HepG2 (cell line): ENCODE measurements at regions not wholly inside any gene's neighbourhood (a gene's known extent, or its start where the extent isn't known, plus 50 kb on each side); places are given as distances from the start of the nearest gene placed in this dataset.

Experiments
- BCL6 ChIP-seq: IDR thresholded peaks from 2 replicates; pipeline ENCODE4 v1.6.1; 2016; ENCODE audit warnings: missing genetic modification reagents, missing compliant biosample characterization
- CBFB ChIP-seq: sonication (generic); formaldehyde crosslinking; IDR thresholded peaks from 2 replicates; pipeline ENCODE4 v1.4.0; 2020; ENCODE audit warnings: missing genetic modification reagents
- ELF4 ChIP-seq: sonication (generic); formaldehyde crosslinking; IDR thresholded peaks from 2 replicates; pipeline ENCODE4 v1.5.0; 2020; ENCODE audit warnings: missing genetic modification reagents, mild to moderate bottlenecking, moderate library complexity, borderline replicate concordance
- ETV6 ChIP-seq: sonication (generic); formaldehyde crosslinking; conservative IDR thresholded peaks from 2 replicates; pipeline ENCODE4 v1.4.0; 2020; ENCODE audit warnings: missing genetic modification reagents
- FOXJ3 ChIP-seq: sonication (generic); formaldehyde crosslinking; IDR thresholded peaks from 2 replicates; pipeline ENCODE4 v1.4.0; 2020; ENCODE audit warnings: missing genetic modification reagents, mild to moderate bottlenecking, borderline replicate concordance
- MXD4 ChIP-seq: IDR thresholded peaks from 2 replicates; pipeline ENCODE4 v1.6.1; 2016; ENCODE audit warnings: mild to moderate bottlenecking, missing biosample characterization, missing genetic modification reagents
- NAIF1 ChIP-seq: sonication (generic); formaldehyde crosslinking; IDR thresholded peaks from 2 replicates; pipeline ENCODE4 v1.5.0; 2020; ENCODE audit warnings: mild to moderate bottlenecking, missing genetic modification reagents, borderline replicate concordance
- RFX3 ChIP-seq: IDR thresholded peaks from 2 replicates; pipeline ENCODE4 v1.6.1; 2016; ENCODE audit warnings: missing biosample characterization, missing genetic modification reagents
- RFXAP ChIP-seq: sonication (generic); formaldehyde crosslinking; IDR thresholded peaks from 2 replicates; pipeline ENCODE4 v1.4.0; 2020; ENCODE audit warnings: missing genetic modification reagents, borderline replicate concordance
- SALL1 ChIP-seq: sonication (generic); formaldehyde crosslinking; IDR thresholded peaks from 2 replicates; pipeline ENCODE4 v1.8.0; 2022; ENCODE audit warnings: mild to moderate bottlenecking, missing genetic modification reagents
- SIN3B ChIP-seq: fragments of 150-350 bp; IDR thresholded peaks from 2 replicates; pipeline ENCODE4 v1.6.1; 2014; ENCODE audit warnings: low read length
- SMARCC2 ChIP-seq: fragments of 450-650 bp; IDR thresholded peaks from 2 replicates; pipeline ENCODE4 v1.6.1; 2017; ENCODE audit warnings: antibody characterized with exemption, mild to moderate bottlenecking
- SMC3 ChIP-seq: IDR thresholded peaks from 2 replicates; pipeline ENCODE4 v1.6.1; 2011; ENCODE audit warnings: low read length, improper control_type of control experiment
- SPEN ChIP-seq: sonication (generic); formaldehyde crosslinking; IDR thresholded peaks from 2 replicates; pipeline ENCODE4 v1.5.1; 2020; ENCODE audit warnings: low read depth, mild to moderate bottlenecking, missing genetic modification reagents
- TEAD2 ChIP-seq: sonication (generic); formaldehyde crosslinking; IDR thresholded peaks from 2 replicates; pipeline ENCODE4 v1.9.0; 2021; ENCODE audit warnings: missing genetic modification reagents
- TOE1 ChIP-seq: sonication (generic); formaldehyde crosslinking; IDR thresholded peaks from 2 replicates; pipeline ENCODE4 v1.4.0; 2020; ENCODE audit warnings: mild to moderate bottlenecking, missing genetic modification reagents
- ZKSCAN1 ChIP-seq: fragments of 150-350 bp; IDR thresholded peaks from 2 replicates; pipeline ENCODE4 v1.6.1; 2014; ENCODE audit warnings: low read length
- ZMYM4 ChIP-seq: sonication (generic); formaldehyde crosslinking; IDR thresholded peaks from 2 replicates; pipeline ENCODE4 v1.8.1; 2023; ENCODE audit warnings: mild to moderate bottlenecking, missing genetic modification reagents
- ZNF264 ChIP-seq: sonication (generic); formaldehyde crosslinking; IDR thresholded peaks from 2 replicates; pipeline ENCODE4 v1.4.0; 2020; ENCODE audit warnings: missing genetic modification reagents
- ZNF33A ChIP-seq: sonication (generic); formaldehyde crosslinking; IDR thresholded peaks from 2 replicates; pipeline ENCODE4 v1.5.1; 2020; ENCODE audit warnings: missing genetic modification reagents, mild to moderate bottlenecking, moderate library complexity, borderline replicate concordance
- ZNF446 ChIP-seq: sonication (generic); formaldehyde crosslinking; IDR thresholded peaks from 2 replicates; pipeline ENCODE4 v1.5.0; 2020; ENCODE audit warnings: mild to moderate bottlenecking, missing genetic modification reagents
- ZNF501 ChIP-seq: sonication (generic); formaldehyde crosslinking; IDR thresholded peaks from 2 replicates; pipeline ENCODE4 v1.5.1; 2020; ENCODE audit warnings: mild to moderate bottlenecking, moderate library complexity, missing genetic modification reagents
- ZNF7 ChIP-seq: IDR thresholded peaks from 2 replicates; pipeline ENCODE4 v1.6.1; 2016; ENCODE audit warnings: missing biosample characterization, missing genetic modification reagents
- ZNF777 ChIP-seq: sonication (generic); formaldehyde crosslinking; IDR thresholded peaks from 2 replicates; pipeline ENCODE4 v1.4.0; 2020; ENCODE audit warnings: missing genetic modification reagents
- ZSCAN12 ChIP-seq: sonication (generic); formaldehyde crosslinking; IDR thresholded peaks from 2 replicates; pipeline ENCODE4 v1.9.0; 2021; ENCODE audit warnings: mild to moderate bottlenecking, missing genetic modification reagents
- ZSCAN9 ChIP-seq: IDR thresholded peaks from 2 replicates; pipeline ENCODE4 v1.6.1; 2016; ENCODE audit warnings: borderline replicate concordance
- TF ChIP-seq, protein P1 (sequence below): sonication (generic); formaldehyde crosslinking; IDR thresholded peaks from 2 replicates; pipeline ENCODE4 v1.4.0; 2020; ENCODE audit warnings: missing genetic modification reagents, borderline replicate concordance
- TF ChIP-seq, protein P2 (sequence below): sonication (generic); formaldehyde crosslinking; IDR thresholded peaks from 2 replicates; pipeline ENCODE4 v1.4.0; 2020; ENCODE audit warnings: low read depth, mild to moderate bottlenecking, missing genetic modification reagents
- TF ChIP-seq, protein P3 (sequence below): sonication (generic); formaldehyde crosslinking; IDR thresholded peaks from 2 replicates; pipeline ENCODE4 v1.4.0; 2020; ENCODE audit warnings: missing genetic modification reagents

DNA sequence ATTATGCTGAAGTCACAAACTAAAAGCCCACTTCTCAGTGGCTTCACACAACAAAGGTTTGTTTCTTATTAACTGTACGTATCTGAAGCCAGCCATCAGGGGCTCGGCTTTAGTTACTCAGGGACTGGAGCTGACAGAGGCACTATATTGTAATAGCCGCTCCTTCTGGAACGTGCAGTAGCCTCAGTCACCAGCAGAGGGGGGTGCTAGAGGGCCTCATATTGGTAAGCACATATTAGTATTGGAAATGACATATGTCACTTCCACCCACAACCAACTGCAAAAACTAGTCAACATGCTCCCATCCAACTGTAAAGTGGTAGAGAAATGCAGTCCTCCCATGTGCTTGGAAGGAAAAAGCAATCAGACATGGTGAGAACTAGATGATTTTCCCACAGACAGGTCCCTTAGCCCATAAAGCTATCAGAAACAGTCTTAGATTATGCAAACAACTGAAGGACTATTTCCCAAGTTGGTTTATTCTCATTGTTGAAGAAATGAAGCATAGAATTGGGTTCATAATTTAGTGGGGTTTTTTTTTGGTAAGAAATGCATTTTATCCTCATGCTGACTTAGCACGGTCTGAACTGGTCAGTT, 183.6 kb upstream of the G2E3 start (continued):
- TF ChIP-seq, protein P1, sequence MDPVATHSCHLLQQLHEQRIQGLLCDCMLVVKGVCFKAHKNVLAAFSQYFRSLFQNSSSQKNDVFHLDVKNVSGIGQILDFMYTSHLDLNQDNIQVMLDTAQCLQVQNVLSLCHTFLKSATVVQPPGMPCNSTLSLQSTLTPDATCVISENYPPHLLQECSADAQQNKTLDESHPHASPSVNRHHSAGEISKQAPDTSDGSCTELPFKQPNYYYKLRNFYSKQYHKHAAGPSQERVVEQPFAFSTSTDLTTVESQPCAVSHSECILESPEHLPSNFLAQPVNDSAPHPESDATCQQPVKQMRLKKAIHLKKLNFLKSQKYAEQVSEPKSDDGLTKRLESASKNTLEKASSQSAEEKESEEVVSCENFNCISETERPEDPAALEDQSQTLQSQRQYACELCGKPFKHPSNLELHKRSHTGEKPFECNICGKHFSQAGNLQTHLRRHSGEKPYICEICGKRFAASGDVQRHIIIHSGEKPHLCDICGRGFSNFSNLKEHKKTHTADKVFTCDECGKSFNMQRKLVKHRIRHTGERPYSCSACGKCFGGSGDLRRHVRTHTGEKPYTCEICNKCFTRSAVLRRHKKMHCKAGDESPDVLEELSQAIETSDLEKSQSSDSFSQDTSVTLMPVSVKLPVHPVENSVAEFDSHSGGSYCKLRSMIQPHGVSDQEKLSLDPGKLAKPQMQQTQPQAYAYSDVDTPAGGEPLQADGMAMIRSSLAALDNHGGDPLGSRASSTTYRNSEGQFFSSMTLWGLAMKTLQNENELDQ = peak; percentile 78; the same call in 1 of the 2 replicates
- 0 out of 2 replicates have a peak, but pooled peaks have one; percentile 24 for TF ChIP-seq ELF4
- TF ChIP-seq RFXAP (CRISPR knock-in tag) = no peak
- no peak for TF ChIP-seq ZSCAN12 (CRISPR knock-in tag)
- TF ChIP-seq ZKSCAN1 = no peak
- peak; percentile 98 for TF ChIP-seq SMC3
- TF ChIP-seq, protein P2, sequence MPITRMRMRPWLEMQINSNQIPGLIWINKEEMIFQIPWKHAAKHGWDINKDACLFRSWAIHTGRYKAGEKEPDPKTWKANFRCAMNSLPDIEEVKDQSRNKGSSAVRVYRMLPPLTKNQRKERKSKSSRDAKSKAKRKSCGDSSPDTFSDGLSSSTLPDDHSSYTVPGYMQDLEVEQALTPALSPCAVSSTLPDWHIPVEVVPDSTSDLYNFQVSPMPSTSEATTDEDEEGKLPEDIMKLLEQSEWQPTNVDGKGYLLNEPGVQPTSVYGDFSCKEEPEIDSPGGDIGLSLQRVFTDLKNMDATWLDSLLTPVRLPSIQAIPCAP (CRISPR knock-in tag) = no peak
- TF ChIP-seq SIN3B = no peak
- TF ChIP-seq NAIF1 (CRISPR knock-in tag) = 0 out of 2 replicates have a peak, but pooled peaks have one; percentile 48
- TF ChIP-seq ZNF264 (CRISPR knock-in tag) = no peak
- no peak for TF ChIP-seq FOXJ3 (CRISPR knock-in tag)
- no peak for TF ChIP-seq ETV6 (CRISPR knock-in tag)
- no peak for TF ChIP-seq ZNF777
- no peak for TF ChIP-seq ZSCAN9 (CRISPR knock-in tag)
- TF ChIP-seq ZNF446 (CRISPR knock-in tag) = no peak
- TF ChIP-seq MXD4 = no peak
- TF ChIP-seq BCL6 (CRISPR knock-in tag) = no peak
- no peak for TF ChIP-seq SMARCC2
- no peak for TF ChIP-seq ZNF33A (CRISPR knock-in tag)
- no peak for TF ChIP-seq ZNF501
- no peak for TF ChIP-seq TEAD2 (CRISPR knock-in tag)
- TF ChIP-seq TOE1 (CRISPR knock-in tag) = no peak
- TF ChIP-seq, protein P3, sequence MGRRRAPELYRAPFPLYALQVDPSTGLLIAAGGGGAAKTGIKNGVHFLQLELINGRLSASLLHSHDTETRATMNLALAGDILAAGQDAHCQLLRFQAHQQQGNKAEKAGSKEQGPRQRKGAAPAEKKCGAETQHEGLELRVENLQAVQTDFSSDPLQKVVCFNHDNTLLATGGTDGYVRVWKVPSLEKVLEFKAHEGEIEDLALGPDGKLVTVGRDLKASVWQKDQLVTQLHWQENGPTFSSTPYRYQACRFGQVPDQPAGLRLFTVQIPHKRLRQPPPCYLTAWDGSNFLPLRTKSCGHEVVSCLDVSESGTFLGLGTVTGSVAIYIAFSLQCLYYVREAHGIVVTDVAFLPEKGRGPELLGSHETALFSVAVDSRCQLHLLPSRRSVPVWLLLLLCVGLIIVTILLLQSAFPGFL (CRISPR knock-in tag) = no peak
- TF ChIP-seq SPEN (CRISPR knock-in tag) = no peak
- TF ChIP-seq ZMYM4 (CRISPR knock-in tag) = no peak
- TF ChIP-seq ZNF7 (CRISPR knock-in tag) = no peak
- TF ChIP-seq RFX3 (CRISPR knock-in tag) = no peak
- TF ChIP-seq CBFB (CRISPR knock-in tag) = no peak
- TF ChIP-seq SALL1 (CRISPR knock-in tag) = no peak
